GM21528 (cell line): ENCODE measurements at regions not wholly inside any gene's neighbourhood (a gene's known extent, or its start where the extent isn't known, plus 50 kb on each side); places are given as distances from the start of the nearest gene placed in this dataset.

ENCODE experiments used
- ATAC-seq: cut with Tn5 transposase; IDR thresholded peaks from one replicate; pipeline ENCODE4 v1.9.1; 2021; ENCODE audit warnings: mild to moderate bottlenecking, moderate library complexity; ENCODE audit not compliant: unreplicated experiment, low FRiP score

DNA sequence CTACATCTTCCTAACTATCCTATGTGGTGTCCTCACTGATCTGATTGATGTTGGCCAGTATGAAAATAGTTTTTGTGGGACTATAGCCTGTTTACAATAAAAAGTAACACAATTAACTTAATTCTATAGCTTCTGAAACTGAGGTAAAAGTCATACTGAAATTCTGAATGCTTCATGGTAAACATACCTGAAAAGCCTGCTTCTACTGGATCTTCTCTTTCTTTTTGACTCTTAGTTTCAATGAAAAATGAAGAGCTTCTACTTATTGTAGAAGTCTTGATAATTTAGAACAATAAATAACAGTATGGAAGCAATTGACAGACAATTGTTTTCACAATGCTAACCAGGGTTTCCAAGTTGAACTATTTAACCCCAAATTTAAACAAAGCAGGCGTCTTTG is 383.9 kb upstream of the MMS22L start:
- no peak for ATAC-seq

DNA sequence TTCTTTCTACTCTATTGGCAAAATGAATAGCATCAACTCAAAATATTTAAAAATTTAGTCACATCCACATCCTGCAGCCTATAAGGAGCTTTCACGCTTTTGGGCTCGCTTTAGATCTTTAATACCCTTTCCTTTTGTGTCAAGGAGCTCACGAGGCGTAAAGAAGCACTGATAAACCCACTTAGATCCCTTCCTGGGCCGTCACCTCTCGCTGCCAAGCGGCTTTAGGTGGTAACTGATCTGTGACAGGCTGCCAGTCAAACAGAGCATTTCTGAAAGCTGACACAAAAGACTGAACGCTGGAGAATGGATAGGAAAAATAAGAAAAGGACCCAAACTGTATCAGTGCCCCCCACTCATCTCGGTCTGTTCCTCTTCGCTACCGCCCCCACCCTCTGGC is 385.7 kb upstream of the MMS22L start:
- ATAC-seq = peak; percentile 47

DNA sequence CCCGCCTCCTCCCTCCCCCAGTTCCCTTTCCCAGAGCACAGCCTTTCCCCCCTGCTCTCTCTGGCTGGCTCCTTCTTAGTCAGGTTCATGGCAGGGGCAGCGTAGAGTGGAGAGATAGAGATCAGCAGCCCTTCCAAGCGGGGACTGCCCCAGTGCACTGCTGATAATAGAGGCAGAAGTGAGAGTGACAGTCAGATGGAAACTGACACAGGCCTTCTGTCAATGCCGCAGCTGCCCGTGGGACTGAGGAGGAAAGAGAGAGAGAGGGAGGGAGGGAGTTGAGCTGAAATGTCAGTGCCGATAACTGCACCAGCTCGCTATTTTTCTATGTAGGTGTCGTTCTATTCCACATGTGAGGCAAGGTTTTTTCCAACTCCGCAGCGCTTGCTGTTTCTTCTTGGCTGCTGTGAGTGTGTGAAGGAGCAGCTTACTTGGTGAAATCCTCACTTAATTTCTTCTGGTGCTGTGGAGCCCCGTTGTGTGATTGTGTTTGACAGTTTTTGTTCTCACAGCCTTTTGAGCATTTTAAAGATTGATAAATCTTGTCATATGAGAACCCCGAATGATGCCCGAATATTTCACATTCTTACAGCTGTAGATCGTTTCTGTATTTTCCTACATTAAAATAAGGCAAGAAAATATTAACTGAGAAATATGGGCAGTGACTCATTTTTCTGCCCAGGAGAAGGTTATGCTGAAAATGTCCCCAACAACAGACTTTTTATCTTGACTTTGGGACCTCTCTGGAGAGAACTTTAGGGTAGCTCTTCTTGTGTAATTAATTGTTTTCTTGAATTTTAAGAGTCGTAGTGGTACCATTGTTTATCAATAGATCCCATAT is 386.4 kb upstream of the MMS22L start:
- peak; percentile 100 for ATAC-seq

GRCh38 chr6:97674802-97675201 is 391.8 kb upstream of the MMS22L start:
- ATAC-seq = no peak

DNA sequence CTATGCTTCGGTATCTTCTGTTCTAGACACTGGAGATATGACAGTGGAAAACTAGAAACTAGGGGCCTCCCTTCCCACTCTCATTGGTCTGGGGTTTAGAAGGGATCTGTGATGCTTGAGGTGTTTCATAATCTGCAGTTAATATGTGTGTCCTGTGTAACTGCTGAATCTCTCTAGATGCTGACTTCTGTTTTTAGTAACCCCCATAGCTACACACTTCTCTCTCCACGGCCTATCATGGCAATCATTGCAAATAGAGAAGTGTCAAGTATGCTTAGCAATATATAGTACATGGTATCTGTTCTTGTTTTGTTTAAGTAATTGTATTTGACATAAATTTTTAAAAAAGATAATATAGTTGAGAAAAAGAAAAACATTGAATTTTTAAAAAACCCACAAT is 394.6 kb upstream of the MMS22L start:
- ATAC-seq = no peak

GRCh38 chr6:97687916-97688315 is 404.9 kb upstream of the MMS22L start:
- no peak for ATAC-seq

DNA sequence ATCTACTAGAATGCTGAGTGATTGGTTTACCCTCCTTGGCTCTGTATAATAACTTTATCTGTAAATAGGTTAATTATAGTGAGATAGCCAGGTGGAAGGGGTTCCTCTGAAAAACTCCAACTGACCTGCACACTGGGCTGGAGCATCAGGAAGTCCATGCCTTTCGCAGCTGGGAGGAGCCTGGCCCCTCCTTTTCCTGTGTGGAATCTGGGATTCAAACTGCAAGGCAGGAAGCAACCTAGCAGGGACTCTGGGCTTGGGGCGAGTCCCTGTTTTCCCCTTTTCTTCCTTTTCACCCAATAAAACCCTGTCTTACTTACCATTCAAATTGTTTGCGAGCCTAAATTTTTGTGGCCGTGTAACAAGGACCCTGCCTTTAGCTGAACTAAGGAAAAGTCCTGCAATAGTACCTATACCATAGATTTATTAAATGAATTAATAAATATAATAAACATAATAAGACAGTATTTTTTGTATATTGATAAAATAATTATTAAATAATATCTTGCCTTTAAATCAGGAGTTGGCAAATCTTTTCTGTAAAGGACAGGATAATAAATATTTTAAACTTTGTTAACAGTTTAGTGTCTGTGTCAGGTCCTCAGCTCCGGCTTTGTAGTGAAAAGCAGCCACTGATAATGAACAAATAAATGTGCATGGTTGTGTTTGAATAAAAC is 406.2 kb upstream of the MMS22L start:
- ATAC-seq = no peak

DNA sequence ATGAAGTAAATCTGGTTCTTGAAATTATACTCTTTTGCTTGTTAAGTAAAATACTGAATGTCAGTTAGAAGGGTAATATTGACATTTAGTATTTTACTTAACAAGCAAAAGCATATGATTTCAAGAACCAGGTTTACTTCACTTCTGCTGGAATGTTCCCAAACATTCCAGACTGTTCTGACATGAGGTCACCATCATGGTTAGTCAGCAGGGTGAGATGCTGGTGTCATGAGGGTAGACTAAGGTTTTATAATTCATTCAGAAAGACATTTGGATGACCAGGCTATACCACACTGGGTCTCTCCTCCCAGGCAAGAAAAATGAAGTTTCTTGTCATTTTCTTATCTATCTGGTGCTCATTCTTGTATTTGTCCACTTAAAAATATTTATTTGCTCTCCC is 414.4 kb upstream of the MMS22L start:
- ATAC-seq = no peak

DNA sequence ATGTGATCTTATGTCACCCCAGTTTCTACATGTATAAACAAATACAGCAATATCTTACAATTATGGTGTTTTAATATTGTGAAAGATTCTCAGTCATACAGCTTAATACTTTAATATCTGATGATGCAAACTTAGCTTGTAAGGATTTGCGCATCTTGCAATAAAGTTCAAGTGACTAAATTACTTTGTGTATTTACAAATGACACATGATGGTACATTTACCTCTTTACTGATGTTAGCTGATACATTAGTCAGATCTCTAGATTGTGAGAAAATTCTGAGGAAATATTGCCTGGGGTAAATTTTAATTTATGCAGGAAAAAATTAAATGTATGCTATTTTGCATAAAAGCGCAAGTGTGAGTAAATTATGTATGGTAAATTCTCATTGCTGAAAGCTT is 418.8 kb upstream of the MMS22L start:
- no peak for ATAC-seq

DNA sequence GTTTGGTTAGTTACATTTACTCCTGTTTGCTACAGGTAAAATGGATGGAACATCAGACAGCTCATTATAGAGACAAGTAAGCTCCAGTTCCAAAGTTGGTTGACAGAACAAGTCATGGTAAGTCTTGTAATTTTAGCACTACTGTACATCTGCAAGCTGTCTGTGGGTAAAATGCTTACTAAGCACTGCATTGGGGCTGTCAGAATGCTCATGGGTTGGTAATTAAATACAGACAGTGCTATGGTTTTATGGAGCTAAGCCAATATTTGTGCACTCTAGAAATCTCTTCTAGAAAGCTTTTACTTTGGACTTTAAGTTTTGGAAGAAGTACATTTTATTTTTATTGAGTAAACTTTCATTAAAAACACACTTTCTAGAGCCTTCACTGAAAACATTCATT is 419.2 kb upstream of the MMS22L start:
- ATAC-seq = no peak

GRCh38 chr6:97703661-97704060 is 420.6 kb upstream of the MMS22L start:
- ATAC-seq = no peak

- ATAC-seq = no peak
These were observed 422.6 kb upstream of the MMS22L start for GRCh38 chr6:97705568-97705967.

- no peak for ATAC-seq
These were observed 429.7 kb upstream of the MMS22L start for GRCh38 chr6:97712751-97713150.

GRCh38 chr6:97714772-97715171 is 431.8 kb upstream of the MMS22L start:
- no peak for ATAC-seq

- no peak for ATAC-seq
These were observed 434.1 kb upstream of the MMS22L start for GRCh38 chr6:97717086-97717485.

- ATAC-seq = no peak
These were observed 443.4 kb upstream of the MMS22L start for GRCh38 chr6:97726378-97726777.

DNA sequence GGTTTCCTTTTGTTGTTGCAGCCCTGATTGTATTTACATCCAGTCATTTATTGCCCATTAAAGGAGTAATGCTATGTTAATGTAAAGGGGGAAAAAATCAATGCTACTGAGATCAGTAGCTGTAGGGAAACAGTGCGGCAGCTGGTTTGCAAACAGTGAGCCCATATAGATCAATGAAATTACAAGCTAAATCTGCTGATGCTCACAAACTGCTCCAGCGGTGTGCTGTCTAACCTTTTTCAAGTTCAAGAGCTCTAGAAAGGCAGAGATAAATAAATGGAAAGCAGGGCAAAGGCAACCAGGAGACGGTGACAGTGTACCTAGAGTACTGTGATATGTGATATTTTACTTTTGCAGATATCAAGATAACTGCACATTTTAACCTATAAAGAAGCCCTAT is 449.0 kb upstream of the MMS22L start:
- no peak for ATAC-seq

DNA sequence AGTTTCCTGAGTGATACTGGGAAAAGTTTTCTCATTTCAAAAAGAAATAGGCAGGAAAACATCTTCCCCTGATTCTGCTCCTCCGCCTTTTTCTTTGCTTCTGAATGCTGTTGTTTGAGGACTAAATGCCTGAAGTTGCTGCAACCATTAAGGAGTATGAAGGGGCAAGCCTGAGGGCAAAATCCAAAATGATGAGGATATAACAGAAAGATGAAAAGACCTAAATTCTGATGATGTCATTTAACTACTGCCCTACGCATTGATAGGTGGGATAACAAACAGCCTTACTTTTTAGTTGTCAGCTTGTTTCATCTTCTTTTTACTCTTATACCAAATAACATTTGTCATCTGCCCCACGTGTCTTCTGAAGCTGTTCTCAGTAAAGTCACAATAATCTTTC is 474.6 kb upstream of the MMS22L start:
- no peak for ATAC-seq

- no peak for ATAC-seq
These were observed 482.4 kb upstream of the MMS22L start for GRCh38 chr6:97765461-97765860.

- no peak for ATAC-seq
These were observed 488.4 kb upstream of the MMS22L start for GRCh38 chr6:97771372-97771771.

DNA sequence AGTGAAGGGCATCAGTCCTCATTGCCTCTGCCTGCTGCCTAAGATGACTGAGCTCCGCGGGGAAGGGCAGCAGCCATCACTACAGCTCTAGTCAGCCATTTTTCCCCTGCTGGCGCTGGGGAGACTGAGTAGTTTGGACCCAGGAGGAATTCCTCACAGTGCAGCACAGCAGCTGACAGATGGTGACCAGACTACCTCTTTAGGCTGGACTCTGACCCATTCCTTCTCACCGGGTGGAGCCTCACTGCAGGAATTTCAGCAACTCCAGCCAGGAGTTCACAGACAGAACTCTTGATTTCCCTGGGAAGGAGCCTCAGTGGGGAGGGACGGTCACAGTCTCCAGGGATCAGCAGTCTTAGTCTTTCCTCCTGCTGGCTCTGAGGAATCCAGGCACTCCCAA is 492.0 kb upstream of the MMS22L start:
- no peak for ATAC-seq
